Neuronal stem cell (in vitro differentiated cells): ENCODE measurements at regions not wholly inside any gene's neighbourhood (a gene's known extent, or its start where the extent isn't known, plus 50 kb on each side); places are given as distances from the start of the nearest gene placed in this dataset.

ENCODE experiments used
- DNase-seq: peaks from one replicate; pipeline ENCODE4 v3.0.0-alpha.2; 2013; ENCODE audit warnings: low spot score
- H2AFZ ChIP-seq: one replicate; pipeline ENCODE4 v1.6.1; 2013; ENCODE audit warnings: mild to moderate bottlenecking, low read length, inconsistent platforms
- H2AK5ac ChIP-seq: 2 replicates; pipeline ENCODE4 v1.6.1; 2013; ENCODE audit warnings: low read depth, mild to moderate bottlenecking, inconsistent platforms, low read length, moderate library complexity, mixed read lengths
- H2BK120ac ChIP-seq: 2 replicates; pipeline ENCODE4 v1.6.1; 2013; ENCODE audit warnings: low read depth, mild to moderate bottlenecking, inconsistent platforms, low read length, moderate library complexity, mixed read lengths
- H2BK12ac ChIP-seq: one replicate; pipeline ENCODE4 v1.6.1; 2013; ENCODE audit warnings: low read length, inconsistent platforms
- H2BK15ac ChIP-seq: 2 replicates; pipeline ENCODE4 v1.6.1; 2013; ENCODE audit warnings: mild to moderate bottlenecking, low read length, inconsistent platforms, mixed read lengths
- H2BK5ac ChIP-seq: one replicate; pipeline ENCODE4 v1.6.1; 2013; ENCODE audit warnings: inconsistent platforms, mild to moderate bottlenecking, low read length, moderate library complexity
- H3K14ac ChIP-seq: one replicate; pipeline ENCODE4 v1.6.1; 2013; ENCODE audit warnings: low read length, inconsistent platforms
- H3K18ac ChIP-seq: 2 replicates; pipeline ENCODE4 v1.6.1; 2013; ENCODE audit warnings: low read length, inconsistent platforms
- H3K23ac ChIP-seq: 2 replicates; pipeline ENCODE4 v1.6.1; 2013; ENCODE audit warnings: low read depth, mild to moderate bottlenecking, mixed read lengths, low read length, inconsistent platforms; ENCODE audit not compliant: poor library complexity
- H3K27ac ChIP-seq: replicated peaks from 3 replicates; pipeline ENCODE4 v1.5.1; 2013; ENCODE audit warnings: low read length, inconsistent platforms
- H3K27me3 ChIP-seq, 3 experiments: 2 replicates each; pipeline ENCODE4 v1.6.1; 2013; ENCODE audit warnings: low read length in 3 of 3, mild to moderate bottlenecking in 2 of 3, inconsistent platforms in 1 of 3, low read depth in 1 of 3, mixed read lengths in 1 of 3, moderate library complexity in 1 of 3; ENCODE audit not compliant: control insufficient read depth in 3 of 3, insufficient read depth in 3 of 3
- H3K36me3 ChIP-seq, 2 donors: replicated peaks in 1 of 2; 2 replicates each; pipeline ENCODE4 v1.6.1; 2013; ENCODE audit warnings: low read length in 2 of 2; ENCODE audit not compliant: control insufficient read depth in 2 of 2, insufficient read depth in 2 of 2
- H3K4ac ChIP-seq: 2 replicates; pipeline ENCODE4 v1.6.1; 2013; ENCODE audit warnings: inconsistent platforms, mild to moderate bottlenecking, low read length, moderate library complexity
- H3K4me1 ChIP-seq, 2 donors: 1 replicate in 1 of 2; 2 replicates in 1 of 2; pipeline ENCODE4 v1.6.1; 2013; ENCODE audit warnings: low read length in 2 of 2, low read depth in 1 of 2; ENCODE audit not compliant: control insufficient read depth in 2 of 2, insufficient read depth in 1 of 2
- H3K4me2 ChIP-seq: one replicate; pipeline ENCODE4 v1.6.1; 2013; ENCODE audit warnings: mild to moderate bottlenecking, low read length, inconsistent platforms; ENCODE audit not compliant: insufficient read depth, poor library complexity, severe bottlenecking
- H3K4me3 ChIP-seq, 2 donors: 2 replicates each; pipeline ENCODE4 v1.5.1; 2013; ENCODE audit warnings: low read length in 2 of 2, mild to moderate bottlenecking in 2 of 2, inconsistent platforms in 1 of 2, moderate library complexity in 1 of 2
- H3K79me1 ChIP-seq: one replicate; pipeline ENCODE4 v1.6.1; 2013; ENCODE audit warnings: low read depth, mild to moderate bottlenecking, inconsistent platforms, low read length, moderate library complexity
- H3K9ac ChIP-seq: one replicate; pipeline ENCODE4 v1.6.1; 2013; ENCODE audit warnings: mild to moderate bottlenecking, low read depth, low read length, inconsistent platforms; ENCODE audit not compliant: poor library complexity
- H3K9me3 ChIP-seq, 2 donors: replicated peaks in 1 of 2; 2 replicates each; pipeline versions ENCODE3 to v1.6.1; 2013; ENCODE audit warnings: low read length in 2 of 2, mild to moderate bottlenecking in 2 of 2, inconsistent platforms in 1 of 2, low read depth in 1 of 2, mixed read lengths in 1 of 2, moderate library complexity in 1 of 2; ENCODE audit not compliant: control insufficient read depth in 2 of 2, insufficient read depth in 1 of 2
- H4K8ac ChIP-seq: one replicate; pipeline ENCODE4 v1.6.1; 2013; ENCODE audit warnings: low read depth, mild to moderate bottlenecking, inconsistent platforms, low read length, moderate library complexity
- H4K91ac ChIP-seq: one replicate; pipeline ENCODE4 v1.6.1; 2013; ENCODE audit warnings: low read length, low read depth, mild to moderate bottlenecking, inconsistent platforms; ENCODE audit not compliant: poor library complexity
- WGBS, 2 donors: extraction: QIAGEN DNeasy Blood & Tissue Kit; methylation state at CpG; one replicate each; pipeline ENCODE4 v1.1.7; 2013; ENCODE audit warnings: missing lambda C conversion rate in 2 of 2, mixed read lengths in 1 of 2; ENCODE audit not compliant: insufficient read length in 2 of 2, insufficient replicate concordance in 1 of 2; ENCODE audit errors: extremely low coverage in 2 of 2; 5-methylcytosine and 5-hydroxymethylcytosine counted together

DNA sequence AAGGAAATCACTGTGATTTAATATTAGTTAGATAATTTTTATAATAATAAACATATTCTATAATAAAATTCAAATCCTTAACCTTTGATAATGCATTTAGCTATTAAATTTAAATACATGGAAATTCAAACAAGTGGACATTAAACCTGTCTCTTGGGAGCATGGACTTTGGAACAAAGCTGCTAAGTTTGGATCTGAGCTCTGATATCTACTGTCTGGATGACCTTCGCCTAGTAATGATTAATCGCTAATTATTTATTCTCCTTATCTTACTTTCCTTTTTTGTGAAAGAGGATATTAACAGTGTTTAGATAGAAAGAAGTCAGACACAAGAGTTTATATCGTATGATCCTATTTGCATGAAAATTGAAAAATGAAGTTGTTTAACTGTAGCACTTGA, 980.9 kb downstream of the FSTL5 start:
- H3K18ac ChIP-seq, result no peak overlapping the region
- H3K27ac ChIP-seq, result no peak overlapping the region
- no peak overlapping the region for H4K8ac ChIP-seq
- no peak overlapping the region for H3K9ac ChIP-seq
- no peaks in the 10 kb centered on the region for H3K4me1 ChIP-seq
- H3K36me3 ChIP-seq, result no peaks in the 10 kb centered on the region
- H2AK5ac ChIP-seq, result no peak overlapping the region
- H2BK120ac ChIP-seq, result no peak overlapping the region
- H3K9me3 ChIP-seq, result no peaks in the 10 kb centered on the region
- H3K4me2 ChIP-seq, result no peak overlapping the region
- H3K14ac ChIP-seq, result no peak overlapping the region
- no peak overlapping the region for H2BK15ac ChIP-seq
- no peak overlapping the region for H2AFZ ChIP-seq
- no peaks in the 10 kb centered on the region for H3K79me1 ChIP-seq
- H3K23ac ChIP-seq, result no peak overlapping the region
- no peaks in the 10 kb centered on the region for H3K27me3 ChIP-seq
- no peak for DNase-seq
- WGBS, 2 donors, result no CpG with 5 or more reads among the region's 3 CpGs
- H2BK12ac ChIP-seq, result no peak overlapping the region
- H3K4me3 ChIP-seq, result no peak overlapping the region
- H4K91ac ChIP-seq, result no peak overlapping the region
- no peak overlapping the region for H3K4ac ChIP-seq
- no peak overlapping the region for H2BK5ac ChIP-seq

GRCh38 chr4:161178310-161178709, 985.5 kb downstream of the FSTL5 start:
- Histone ChIP-seq H4K91ac (no peak overlapping the region), H3K79me1 (no peaks in the 10 kb centered on the region), H3K4ac (no peak overlapping the region), H2BK5ac (no peak overlapping the region), H3K4me2 (no peak overlapping the region), H3K27me3 (no peaks in the 10 kb centered on the region), H3K36me3 (no peaks in the 10 kb centered on the region), H2BK120ac (no peak overlapping the region), H3K9me3 (no peaks in the 10 kb centered on the region), H2AFZ (no peak overlapping the region), H2AK5ac (no peak overlapping the region), H3K4me3 (no peak overlapping the region), H3K4me1 (no peaks in the 10 kb centered on the region), H3K23ac (no peak overlapping the region), H2BK15ac (no peak overlapping the region), H2BK12ac (no peak overlapping the region), H3K27ac (no peak overlapping the region), H4K8ac (no peak overlapping the region), H3K18ac (no peak overlapping the region), H3K9ac (no peak overlapping the region), H3K14ac (no peak overlapping the region)
- no peak for DNase-seq
- 100% methylated on average over 3 of the region's 5 CpGs; no CpG with 5 or more reads in 1 of the 2 donors for WGBS, 2 donors

DNA sequence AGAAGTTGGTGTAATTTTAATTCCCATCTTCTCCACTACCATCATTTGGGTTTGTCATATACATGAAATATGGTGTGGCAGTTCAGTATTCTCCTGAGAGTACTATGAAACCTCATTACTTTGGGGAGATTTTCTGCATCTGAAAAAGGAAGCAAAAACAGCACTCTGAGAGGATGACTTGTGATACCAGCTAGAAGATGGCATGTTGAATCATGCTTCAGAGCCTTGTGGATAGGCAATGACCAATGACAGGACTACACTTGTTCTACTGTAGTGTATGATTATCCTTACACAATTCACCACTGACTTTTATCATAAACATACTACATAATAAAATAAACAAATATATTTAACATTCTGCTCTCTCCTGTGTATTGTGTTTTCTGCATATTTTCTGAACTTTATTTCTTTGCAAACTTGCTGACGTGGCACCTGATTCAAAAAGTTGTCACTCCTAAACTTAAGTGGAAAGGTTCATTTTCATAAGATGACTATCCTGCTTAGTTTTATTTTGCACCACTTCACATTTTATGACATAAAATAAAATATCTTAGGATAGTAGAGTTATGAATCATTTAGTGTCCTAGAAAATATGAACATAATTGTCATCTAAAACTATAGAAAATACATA, 991.3 kb downstream of the FSTL5 start:
- no CpG with 5 or more reads among the region's 1 CpG for WGBS, 2 donors
- H4K91ac ChIP-seq, result no peak overlapping the region
- H2AK5ac ChIP-seq, result no peak overlapping the region
- H2AFZ ChIP-seq, result no peak overlapping the region
- H3K18ac ChIP-seq, result no peak overlapping the region
- H3K79me1 ChIP-seq, result no peaks in the 10 kb centered on the region
- no peak overlapping the region for H4K8ac ChIP-seq
- no peak overlapping the region for H2BK120ac ChIP-seq
- H3K4ac ChIP-seq, result no peak overlapping the region
- H2BK5ac ChIP-seq, result no peak overlapping the region
- H2BK15ac ChIP-seq, result no peak overlapping the region
- H3K23ac ChIP-seq, result no peak overlapping the region
- no peaks in the 10 kb centered on the region for H3K9me3 ChIP-seq
- no peak overlapping the region for H3K4me3 ChIP-seq
- H3K36me3 ChIP-seq, result no peaks in the 10 kb centered on the region
- H3K14ac ChIP-seq, result no peak overlapping the region
- no peaks in the 10 kb centered on the region for H3K4me1 ChIP-seq
- DNase-seq, result no peak
- no peak overlapping the region for H3K9ac ChIP-seq
- H3K27ac ChIP-seq, result no peak overlapping the region
- H3K4me2 ChIP-seq, result no peak overlapping the region
- no peaks in the 10 kb centered on the region for H3K27me3 ChIP-seq
- H2BK12ac ChIP-seq, result no peak overlapping the region

- H3K27ac ChIP-seq, result no peak overlapping the region
- no peak overlapping the region for H3K14ac ChIP-seq
- no peak overlapping the region for H3K23ac ChIP-seq
- no peak overlapping the region for H2BK120ac ChIP-seq
- H3K4me2 ChIP-seq, result no peak overlapping the region
- no peak overlapping the region for H3K4ac ChIP-seq
- no peak overlapping the region for H4K91ac ChIP-seq
- H4K8ac ChIP-seq, result no peak overlapping the region
- H2BK15ac ChIP-seq, result no peak overlapping the region
- no peak overlapping the region for H3K18ac ChIP-seq
- H2AFZ ChIP-seq, result no peak overlapping the region
- H2BK5ac ChIP-seq, result no peak overlapping the region
- no peak overlapping the region for H3K4me3 ChIP-seq
- no peaks in the 10 kb centered on the region for H3K79me1 ChIP-seq
- no peak overlapping the region for H3K9ac ChIP-seq
- no peaks in the 10 kb centered on the region for H3K9me3 ChIP-seq
- no peak overlapping the region for H2AK5ac ChIP-seq
- no peak for DNase-seq
- no peaks in the 10 kb centered on the region for H3K4me1 ChIP-seq
- no peak overlapping the region for H2BK12ac ChIP-seq
- H3K27me3 ChIP-seq, result no peaks in the 10 kb centered on the region
- H3K36me3 ChIP-seq, result no peaks in the 10 kb centered on the region
Measured at GRCh38 chr4:161167539-161167938, 996.3 kb downstream of the FSTL5 start.
